Neural cell (in vitro differentiated cells): ENCODE measurements at regions not wholly inside any gene's neighbourhood (a gene's known extent, or its start where the extent isn't known, plus 50 kb on each side); places are given as distances from the start of the nearest gene placed in this dataset.

Experiments used
- EP300 ChIP-seq: fragments of 450-650 bp; conservative IDR thresholded peaks from 2 replicates; pipeline ENCODE4 v1.6.1; 2014; ENCODE audit warnings: antibody characterized with exemption, mild to moderate bottlenecking, moderate library complexity; ENCODE audit not compliant: poor library complexity, severe bottlenecking
- MXI1 ChIP-seq: fragments of 450-650 bp; conservative IDR thresholded peaks from 2 replicates; pipeline ENCODE4 v1.6.1; 2014; ENCODE audit warnings: antibody characterized with exemption, mild to moderate bottlenecking; ENCODE audit not compliant: poor library complexity, severe bottlenecking
- POLR2AphosphoS5 ChIP-seq: IDR thresholded peaks from 2 replicates; pipeline ENCODE4 v1.6.1; 2012
- REST ChIP-seq: IDR thresholded peaks from 2 replicates; pipeline ENCODE4 v1.6.1; 2012; ENCODE audit warnings: borderline replicate concordance
- TAF1 ChIP-seq: IDR thresholded peaks from 2 replicates; pipeline ENCODE4 v1.6.1; 2012; ENCODE audit warnings: low read depth
- TF ChIP-seq, protein P1 (sequence below): fragments of 450-650 bp; IDR thresholded peaks from 2 replicates; pipeline ENCODE4 v1.5.1; 2014; ENCODE audit warnings: antibody characterized with exemption, mild to moderate bottlenecking, moderate library complexity; ENCODE audit not compliant: poor library complexity, severe bottlenecking

DNA sequence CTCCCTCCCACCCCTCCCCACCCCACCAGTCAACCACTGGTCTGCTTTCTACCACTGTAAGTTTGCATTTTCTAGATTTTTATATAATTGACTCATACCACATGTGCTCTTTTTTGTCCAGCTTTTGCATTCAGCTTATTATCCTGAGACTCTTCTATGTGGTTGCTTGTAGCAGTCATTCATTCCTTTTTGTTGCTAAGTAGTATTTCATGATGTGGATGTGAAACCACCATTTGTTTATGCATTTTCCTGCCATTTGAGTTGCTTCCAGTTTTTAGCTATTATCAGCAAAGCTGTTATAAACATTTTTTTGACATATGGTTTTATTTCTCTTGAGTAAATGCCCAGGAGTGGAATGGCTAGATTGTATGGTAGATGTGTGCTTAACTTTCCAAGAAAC lies 77.0 kb upstream of the FGF3 start:
- TF ChIP-seq MXI1: no peak
- TF ChIP-seq, protein P1, sequence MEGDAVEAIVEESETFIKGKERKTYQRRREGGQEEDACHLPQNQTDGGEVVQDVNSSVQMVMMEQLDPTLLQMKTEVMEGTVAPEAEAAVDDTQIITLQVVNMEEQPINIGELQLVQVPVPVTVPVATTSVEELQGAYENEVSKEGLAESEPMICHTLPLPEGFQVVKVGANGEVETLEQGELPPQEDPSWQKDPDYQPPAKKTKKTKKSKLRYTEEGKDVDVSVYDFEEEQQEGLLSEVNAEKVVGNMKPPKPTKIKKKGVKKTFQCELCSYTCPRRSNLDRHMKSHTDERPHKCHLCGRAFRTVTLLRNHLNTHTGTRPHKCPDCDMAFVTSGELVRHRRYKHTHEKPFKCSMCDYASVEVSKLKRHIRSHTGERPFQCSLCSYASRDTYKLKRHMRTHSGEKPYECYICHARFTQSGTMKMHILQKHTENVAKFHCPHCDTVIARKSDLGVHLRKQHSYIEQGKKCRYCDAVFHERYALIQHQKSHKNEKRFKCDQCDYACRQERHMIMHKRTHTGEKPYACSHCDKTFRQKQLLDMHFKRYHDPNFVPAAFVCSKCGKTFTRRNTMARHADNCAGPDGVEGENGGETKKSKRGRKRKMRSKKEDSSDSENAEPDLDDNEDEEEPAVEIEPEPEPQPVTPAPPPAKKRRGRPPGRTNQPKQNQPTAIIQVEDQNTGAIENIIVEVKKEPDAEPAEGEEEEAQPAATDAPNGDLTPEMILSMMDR: no peak
- TF ChIP-seq TAF1: no peak
- no peak for TF ChIP-seq EP300
- TF ChIP-seq POLR2AphosphoS5: no peak
- no peak for TF ChIP-seq REST
